ENCODE measurements at regions not wholly inside any gene's neighbourhood (a gene's known extent, or its start where the extent isn't known, plus 50 kb on each side); places are given as distances from the start of the nearest gene placed in this dataset.
A peak's percentile ranks its signal among the peaks of the same experiment; 100 is the strongest.
"Not testable (repeated sequence)": the region's sequence is repeated elsewhere in the genome, so short reads cannot be mapped to it uniquely, and the experiment has no call there.

DNA sequence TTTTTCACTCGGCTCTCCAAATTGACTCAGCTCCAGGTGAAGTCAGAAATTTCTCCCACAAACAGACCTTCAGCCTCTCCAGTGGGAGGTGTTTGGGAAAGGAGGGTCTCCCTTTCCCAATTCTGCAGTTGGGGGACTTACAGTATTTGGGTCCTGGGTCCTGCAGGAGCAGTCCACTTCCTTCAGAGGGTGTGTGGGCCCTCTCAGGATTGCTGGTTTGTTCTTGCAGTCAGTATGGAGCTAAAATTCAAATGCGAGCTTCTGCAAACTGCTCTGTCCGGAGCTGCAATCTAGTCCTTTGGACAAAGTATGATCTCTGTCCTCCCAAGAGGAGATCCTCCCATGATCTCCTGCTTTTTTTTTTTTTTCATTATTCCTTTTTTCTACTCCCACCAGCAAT lies 87.9 kb upstream of the MSTN start:
- no peaks in the 10 kb centered on the region for H3K36me3 ChIP-seq (ENCODE audit: insufficient read depth, low read length)
- H3K27me3 Mint-ChIP-seq, result no peaks in the 10 kb centered on the region
- intact Hi-C loops (cut with micrococcal nuclease), result no loop called here
- no peak overlapping the region for H3K27ac ChIP-seq (ENCODE audit: low read depth, low read length)
- H3K27ac Mint-ChIP-seq, result no peak overlapping the region
- no peak overlapping the region for H3K4me3 ChIP-seq (ENCODE audit: low read length in 2 of 2)
- H3K9me3 ChIP-seq (ENCODE audit: control insufficient read depth in 1 of 2, low read length in 2 of 2), result no peaks in the 10 kb centered on the region
- no peaks in the 10 kb centered on the region for H3K27me3 ChIP-seq (ENCODE audit: insufficient read depth, low read length)
- ChIA-PET CTCF (ENCODE audit: partially characterized antibody) (no interaction called here), POLR2A (ENCODE audit: partially characterized antibody) (no interaction called here)
- DNase-seq, result no peak
- H3K4me1 ChIP-seq (ENCODE audit: insufficient read depth, low read length), result no peaks in the 10 kb centered on the region
- H3K9me3 Mint-ChIP-seq, result peaks cover 3 to 42% (median 25%) of the 10 kb centered on the region in 8 donors
- peaks cover 2 to 11% of the 10 kb centered on the region in 2 donors for H3K36me3 Mint-ChIP-seq
- H3K4me1 Mint-ChIP-seq, result peaks cover 0 to 7% (median 0%) of the 10 kb centered on the region in 4 donors
- no peak overlapping the region for H3K4me3 Mint-ChIP-seq

DNA sequence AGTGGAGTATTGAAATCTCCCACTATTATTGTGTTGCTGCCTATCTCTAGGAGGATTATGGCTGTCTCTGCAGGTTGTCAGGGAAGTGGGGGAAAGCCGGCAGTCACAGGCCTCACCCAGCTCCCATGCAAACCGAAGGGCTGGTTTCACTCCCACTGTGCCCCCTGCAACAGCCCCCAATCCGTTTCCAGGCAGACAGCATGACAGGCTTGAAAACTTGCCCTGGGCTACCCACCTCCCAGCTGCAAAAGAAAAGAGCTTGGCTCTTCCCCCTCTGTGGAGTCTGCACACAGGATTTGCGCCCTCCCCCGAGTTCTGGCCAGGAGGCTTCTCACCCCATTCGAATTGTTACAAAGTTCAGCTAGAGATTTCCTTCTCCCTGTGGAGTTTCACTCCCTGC lies 87.4 kb upstream of the MSTN start:
- DNase-seq, result no peak
- intact Hi-C loops (cut with micrococcal nuclease), result no loop called here
- peaks cover 2 to 11% of the 10 kb centered on the region in 2 donors for H3K36me3 Mint-ChIP-seq
- no peak overlapping the region for H3K4me3 ChIP-seq (ENCODE audit: low read length in 2 of 2)
- H3K4me1 ChIP-seq (ENCODE audit: insufficient read depth, low read length), result no peaks in the 10 kb centered on the region
- peaks cover 3 to 45% (median 25%) of the 10 kb centered on the region in 8 donors for H3K9me3 Mint-ChIP-seq
- H3K36me3 ChIP-seq (ENCODE audit: insufficient read depth, low read length), result no peaks in the 10 kb centered on the region
- H3K27me3 ChIP-seq (ENCODE audit: insufficient read depth, low read length), result no peaks in the 10 kb centered on the region
- no peak overlapping the region for H3K4me3 Mint-ChIP-seq
- H3K9me3 ChIP-seq (ENCODE audit: control insufficient read depth in 1 of 2, low read length in 2 of 2), result no peaks in the 10 kb centered on the region
- H3K27me3 Mint-ChIP-seq, result no peaks in the 10 kb centered on the region
- no peak overlapping the region for H3K27ac ChIP-seq (ENCODE audit: low read depth, low read length)
- H3K27ac Mint-ChIP-seq, result peak overlapping the region in 1 of 7 donors; percentile 86
- POLR2A ChIA-PET (ENCODE audit: partially characterized antibody), result no interaction called here
- CTCF ChIA-PET (ENCODE audit: partially characterized antibody), result no interaction called here
- H3K4me1 Mint-ChIP-seq, result peaks cover 0 to 7% (median 0%) of the 10 kb centered on the region in 4 donors

DNA sequence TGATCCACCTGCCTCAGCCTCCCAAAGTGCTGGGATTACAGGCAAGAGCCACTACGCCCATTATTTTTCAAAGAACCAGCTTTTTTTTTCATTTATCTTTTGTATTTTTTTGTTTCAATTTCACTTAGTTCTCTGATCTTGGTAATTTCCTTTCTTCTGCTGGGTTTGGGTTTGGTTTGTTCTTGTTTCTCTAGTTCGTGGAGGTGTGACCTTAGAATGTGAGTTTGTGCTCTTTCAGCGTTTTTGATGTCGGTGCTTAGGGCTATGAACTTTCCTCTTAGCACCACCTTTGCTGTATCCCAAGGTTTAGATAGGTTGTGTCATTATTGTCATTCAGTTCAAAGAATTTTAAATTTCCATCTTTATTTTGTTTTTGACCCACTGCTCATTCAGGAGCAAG lies 86.7 kb upstream of the MSTN start:
- H3K9me3 ChIP-seq (ENCODE audit: control insufficient read depth in 1 of 2, low read length in 2 of 2), result no peaks in the 10 kb centered on the region
- intact Hi-C loops (cut with micrococcal nuclease), result no loop called here
- H3K27me3 ChIP-seq (ENCODE audit: insufficient read depth, low read length), result no peaks in the 10 kb centered on the region
- no peaks in the 10 kb centered on the region for H3K4me1 ChIP-seq (ENCODE audit: insufficient read depth, low read length)
- ChIA-PET CTCF (ENCODE audit: partially characterized antibody) (no interaction called here), POLR2A (ENCODE audit: partially characterized antibody) (no interaction called here)
- H3K27ac ChIP-seq (ENCODE audit: low read depth, low read length), result no peak overlapping the region
- peaks cover 2 to 11% of the 10 kb centered on the region in 2 donors for H3K36me3 Mint-ChIP-seq
- no peaks in the 10 kb centered on the region for H3K27me3 Mint-ChIP-seq
- peak overlapping the region in 2 of 7 donors; percentile 44 to 86 for H3K27ac Mint-ChIP-seq
- H3K36me3 ChIP-seq (ENCODE audit: insufficient read depth, low read length), result no peaks in the 10 kb centered on the region
- peak in 2 of 5 donors; percentile 19 to 32 for DNase-seq
- peaks cover 3 to 47% (median 25%) of the 10 kb centered on the region in 8 donors for H3K9me3 Mint-ChIP-seq
- H3K4me1 Mint-ChIP-seq, result peaks cover 0 to 7% (median 0%) of the 10 kb centered on the region in 4 donors
- peak overlapping the region in 3 of 8 donors; percentile 22 to 67 (median 32) for H3K4me3 Mint-ChIP-seq
- H3K4me3 ChIP-seq (ENCODE audit: low read length in 2 of 2), result no peak overlapping the region

DNA sequence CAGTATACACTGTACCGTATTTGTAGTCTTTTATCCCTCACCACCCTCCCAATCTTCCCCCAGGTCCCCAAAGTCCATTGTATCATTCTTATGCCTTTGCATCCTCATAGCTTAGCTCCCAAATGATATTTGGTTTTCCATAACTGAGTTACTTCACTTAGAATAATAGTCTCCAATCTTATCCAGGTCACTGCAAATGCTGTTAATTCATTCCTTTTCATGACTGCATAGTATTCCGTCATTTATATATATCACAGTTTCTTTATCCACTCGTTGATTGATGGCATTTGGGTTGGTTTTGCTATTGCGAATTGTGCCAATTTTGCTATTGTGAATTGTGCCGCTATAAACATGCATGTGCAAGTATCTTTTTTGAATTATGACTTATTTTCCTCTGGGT lies 83.6 kb upstream of the MSTN start:
- H3K4me1 Mint-ChIP-seq; H3K27ac Mint-ChIP-seq; H3K4me1 ChIP-seq (ENCODE audit: insufficient read depth, low read length); POLR2A ChIA-PET (ENCODE audit: partially characterized antibody); H3K27ac ChIP-seq (ENCODE audit: low read depth, low read length); CTCF ChIA-PET (ENCODE audit: partially characterized antibody); intact Hi-C loops (cut with micrococcal nuclease); DNase-seq; H3K4me3 ChIP-seq (ENCODE audit: low read length in 2 of 2); H3K27me3 Mint-ChIP-seq; H3K9me3 ChIP-seq (ENCODE audit: control insufficient read depth in 1 of 2, low read length in 2 of 2); H3K36me3 ChIP-seq (ENCODE audit: insufficient read depth, low read length); H3K4me3 Mint-ChIP-seq; H3K27me3 ChIP-seq (ENCODE audit: insufficient read depth, low read length): not testable (repeated sequence)
- peaks cover 3 to 63% (median 31%) of the 10 kb centered on the region in 8 donors for H3K9me3 Mint-ChIP-seq
- H3K36me3 Mint-ChIP-seq, result peaks cover 5 to 16% of the 10 kb centered on the region in 2 donors

DNA sequence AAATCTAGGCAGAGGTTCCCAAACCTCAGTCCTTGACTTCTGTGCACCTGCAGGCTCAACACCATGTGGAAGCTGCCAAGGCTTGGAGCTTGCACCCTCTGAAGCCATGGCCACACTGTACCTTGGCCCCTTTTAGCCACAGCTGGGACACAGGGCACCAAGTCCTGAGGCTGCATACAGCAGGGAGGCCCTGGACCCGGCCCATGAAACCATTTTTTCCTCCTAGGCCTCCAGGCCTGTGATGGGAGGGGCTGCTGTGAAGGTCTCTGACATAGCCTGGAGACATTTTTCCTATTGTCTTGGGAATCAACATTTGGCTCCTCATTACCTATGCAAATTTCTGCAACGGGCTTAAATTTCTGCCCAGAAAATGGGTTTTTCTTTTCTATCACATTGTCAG lies 77.9 kb upstream of the MSTN start:
- H3K27me3 Mint-ChIP-seq; POLR2A ChIA-PET (ENCODE audit: partially characterized antibody); intact Hi-C loops (cut with micrococcal nuclease); H3K4me1 ChIP-seq (ENCODE audit: insufficient read depth, low read length); H3K27me3 ChIP-seq (ENCODE audit: insufficient read depth, low read length); H3K4me3 Mint-ChIP-seq; H3K36me3 ChIP-seq (ENCODE audit: insufficient read depth, low read length); H3K4me1 Mint-ChIP-seq; DNase-seq; H3K9me3 ChIP-seq (ENCODE audit: control insufficient read depth in 1 of 2, low read length in 2 of 2); H3K27ac ChIP-seq (ENCODE audit: low read depth, low read length); H3K4me3 ChIP-seq (ENCODE audit: low read length in 2 of 2); CTCF ChIA-PET (ENCODE audit: partially characterized antibody); H3K27ac Mint-ChIP-seq: not testable (repeated sequence)
- Mint-ChIP-seq H3K9me3 (peaks cover 3 to 47% (median 20%) of the 10 kb centered on the region in 8 donors), H3K36me3 (peaks cover 3 to 15% of the 10 kb centered on the region in 2 donors)

DNA sequence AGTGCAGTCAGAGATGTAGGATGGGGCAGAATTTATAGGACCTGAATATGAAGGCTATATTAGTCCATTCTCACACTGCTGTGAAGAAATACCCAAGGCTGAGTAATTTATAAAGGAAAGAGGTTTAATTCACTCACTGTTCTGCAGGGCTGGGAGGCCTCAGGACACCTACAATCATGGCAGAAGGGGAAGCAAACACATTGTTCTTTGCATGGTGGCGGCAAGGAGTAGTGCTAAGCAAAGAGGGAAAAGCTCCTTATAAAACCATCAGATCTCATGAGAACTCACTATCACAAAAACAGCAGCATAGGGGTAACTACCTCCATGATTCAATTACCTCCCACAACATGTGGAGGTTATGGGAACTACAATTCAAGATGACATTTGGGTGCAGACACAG lies 76.8 kb upstream of the MSTN start:
- no peak for DNase-seq
- Mint-ChIP-seq H3K9me3 (peaks cover 3 to 43% (median 21%) of the 10 kb centered on the region in 8 donors), H3K36me3 (peaks cover 3 to 15% of the 10 kb centered on the region in 2 donors), H3K4me3 (no peak overlapping the region), H3K4me1 (no peaks in the 10 kb centered on the region), H3K27me3 (peaks cover 2 to 3% of the 10 kb centered on the region in 2 donors), H3K27ac (no peak overlapping the region)
- ChIA-PET CTCF (ENCODE audit: partially characterized antibody) (no interaction called here), POLR2A (ENCODE audit: partially characterized antibody) (no interaction called here)
- intact Hi-C loops (cut with micrococcal nuclease), result no loop called here
- H3K27me3 ChIP-seq (ENCODE audit: insufficient read depth, low read length), result no peaks in the 10 kb centered on the region
- H3K36me3 ChIP-seq (ENCODE audit: insufficient read depth, low read length), result no peaks in the 10 kb centered on the region
- H3K4me1 ChIP-seq (ENCODE audit: insufficient read depth, low read length), result no peaks in the 10 kb centered on the region
- H3K9me3 ChIP-seq (ENCODE audit: control insufficient read depth in 1 of 2, low read length in 2 of 2), result peaks cover 0 to 3% of the 10 kb centered on the region in 2 donors
- no peak overlapping the region for H3K4me3 ChIP-seq (ENCODE audit: low read length in 2 of 2)
- no peak overlapping the region for H3K27ac ChIP-seq (ENCODE audit: low read depth, low read length)

DNA sequence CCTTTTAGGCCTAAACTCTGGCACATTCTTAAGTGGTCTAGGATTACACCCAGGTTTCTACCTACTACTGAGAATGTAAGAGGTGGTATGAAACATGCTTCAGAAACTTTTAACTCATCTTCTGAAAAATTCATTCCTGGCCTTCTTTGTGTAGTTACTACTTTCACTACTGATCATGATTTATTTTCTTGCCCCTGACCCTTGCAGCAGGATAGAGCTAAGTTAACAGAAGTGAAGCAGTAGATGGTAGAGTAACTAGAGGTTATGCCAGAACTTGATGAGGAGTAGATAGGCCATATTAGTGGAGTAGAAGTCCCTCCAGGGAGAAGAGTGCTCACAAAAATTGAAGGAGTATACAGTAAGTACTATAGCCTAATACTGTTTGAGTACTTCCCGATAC lies 75.5 kb upstream of the MSTN start:
- ChIA-PET POLR2A (ENCODE audit: partially characterized antibody) (no interaction called here), CTCF (ENCODE audit: partially characterized antibody) (interaction anchor here (1.3 kb wide), 1 partner anchor 13 kb away, joined by 3 read pairs; no protein-coding TSS in a partner anchor)
- Histone ChIP-seq H3K27me3 (ENCODE audit: insufficient read depth, low read length) (no peaks in the 10 kb centered on the region), H3K4me1 (ENCODE audit: insufficient read depth, low read length) (no peaks in the 10 kb centered on the region), H3K27ac (ENCODE audit: low read depth, low read length) (no peak overlapping the region), H3K36me3 (ENCODE audit: insufficient read depth, low read length) (no peaks in the 10 kb centered on the region), H3K4me3 (ENCODE audit: low read length in 2 of 2) (no peak overlapping the region), H3K9me3 (ENCODE audit: control insufficient read depth in 1 of 2, low read length in 2 of 2) (peaks cover 0 to 3% of the 10 kb centered on the region in 2 donors)
- H3K9me3 Mint-ChIP-seq, result peaks cover 3 to 42% (median 21%) of the 10 kb centered on the region in 8 donors
- peaks cover 3 to 15% of the 10 kb centered on the region in 2 donors for H3K36me3 Mint-ChIP-seq
- DNase-seq, result no peak
- no peaks in the 10 kb centered on the region for H3K4me1 Mint-ChIP-seq
- peaks cover 0 to 3% of the 10 kb centered on the region in 2 donors for H3K27me3 Mint-ChIP-seq
- intact Hi-C loops (cut with micrococcal nuclease), result no loop called here
- no peak overlapping the region for H3K4me3 Mint-ChIP-seq
- H3K27ac Mint-ChIP-seq, result no peak overlapping the region

- Histone ChIP-seq H3K9me3 (ENCODE audit: control insufficient read depth in 1 of 2, low read length in 2 of 2) (peaks cover 0 to 3% of the 10 kb centered on the region in 2 donors), H3K27ac (ENCODE audit: low read depth, low read length) (no peak overlapping the region), H3K4me3 (ENCODE audit: low read length in 2 of 2) (no peak overlapping the region), H3K36me3 (ENCODE audit: insufficient read depth, low read length) (no peaks in the 10 kb centered on the region), H3K27me3 (ENCODE audit: insufficient read depth, low read length) (no peaks in the 10 kb centered on the region), H3K4me1 (ENCODE audit: insufficient read depth, low read length) (no peaks in the 10 kb centered on the region)
- CTCF ChIA-PET (ENCODE audit: partially characterized antibody), result interaction anchor here (1.3 kb wide), 2 partner anchors 11 to 14 kb away, joined by 3 to 4 read pairs; no protein-coding TSS in a partner anchor
- Mint-ChIP-seq H3K4me3 (no peak overlapping the region), H3K27me3 (peaks cover 0 to 3% of the 10 kb centered on the region in 2 donors), H3K36me3 (peaks cover 3 to 15% of the 10 kb centered on the region in 2 donors), H3K27ac (no peak overlapping the region), H3K9me3 (peaks cover 3 to 41% (median 21%) of the 10 kb centered on the region in 8 donors), H3K4me1 (no peaks in the 10 kb centered on the region)
- no peak for DNase-seq
- POLR2A ChIA-PET (ENCODE audit: partially characterized antibody), result no interaction called here
- intact Hi-C loops (cut with micrococcal nuclease), result no loop called here
Observed at GRCh38 chr2:190137561-190137960, 75.0 kb upstream of the MSTN start.

Data from CD4-positive, alpha-beta memory T cell (primary cell).